Breast epithelium (tissue), 3 donors: ENCODE measurements at regions not wholly inside any gene's neighbourhood (a gene's known extent, or its start where the extent isn't known, plus 50 kb on each side); places are given as distances from the start of the nearest gene placed in this dataset.

Source experiments
- CTCF ChIP-seq, 3 donors: fragments of 450-650 bp; IDR thresholded peaks; one replicate each; pipeline ENCODE4 v1.5.1; 2016 to 2017; ENCODE audit warnings: antibody characterized with exemption in 3 of 3, mild to moderate bottlenecking in 3 of 3, moderate library complexity in 3 of 3
- POLR2A ChIP-seq: fragments of 450-650 bp; IDR thresholded peaks from one replicate; pipeline ENCODE4 v1.6.1; 2016; ENCODE audit warnings: antibody characterized with exemption, mild to moderate bottlenecking, moderate library complexity
- POLR2AphosphoS5 ChIP-seq, 3 donors: sonication (generic); formaldehyde crosslinking; IDR thresholded peaks; one replicate each; pipeline ENCODE4 v1.6.1; 2017; ENCODE audit warnings: antibody characterized with exemption in 3 of 3

- no peak for TF ChIP-seq CTCF (IDR thresholded peaks at IDR 0.05)
- no peak for TF ChIP-seq POLR2A
- no peak for TF ChIP-seq POLR2AphosphoS5 (IDR thresholded peaks at IDR 0.05)
Observed at GRCh38 chr18:67426486-67426885, 90.0 kb downstream of the DSEL start.
